ENCODE measurements at regions not wholly inside any gene's neighbourhood (a gene's known extent, or its start where the extent isn't known, plus 50 kb on each side); places are given as distances from the start of the nearest gene placed in this dataset.

DNA sequence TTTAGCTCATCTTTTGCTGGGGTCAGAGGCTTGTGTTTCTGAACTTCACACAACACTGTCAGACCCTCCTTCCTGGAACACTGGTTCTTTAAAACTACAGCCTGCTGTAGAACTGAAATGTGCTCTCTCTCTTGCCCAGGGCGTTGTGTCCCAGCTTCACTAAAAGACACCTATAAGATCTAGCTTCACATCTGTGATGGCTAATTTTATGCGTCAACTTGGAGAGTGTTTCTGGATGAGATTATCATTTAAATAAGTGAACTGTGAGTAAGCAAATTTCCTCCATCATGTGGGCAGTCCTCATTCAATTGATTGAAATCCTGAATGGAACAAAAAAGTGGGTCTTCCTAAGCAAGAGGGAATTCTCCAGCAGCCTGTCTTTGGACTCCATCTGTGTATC, 140.3 kb downstream of the OSR1 start:
- ATAC-seq (no peak), DNase-seq (no peak)
- H3K9me3 ChIP-seq, result no peaks in the 10 kb centered on the region
- H3K36me3 ChIP-seq, result no peaks in the 10 kb centered on the region
- intact Hi-C loops (cut with DNase I; ENCODE audit: low total_unique reads), result loop anchor here (2.0 kb wide), 1 partner anchor 73 kb away; no protein-coding TSS in a partner anchor
- no peaks in the 10 kb centered on the region for H3K27me3 ChIP-seq
- in situ Hi-C loops (cut with MboI; ENCODE audit: low sequenced_read_pairs in 4 of 4), result no loop called here
- TF ChIP-seq, protein P1, sequence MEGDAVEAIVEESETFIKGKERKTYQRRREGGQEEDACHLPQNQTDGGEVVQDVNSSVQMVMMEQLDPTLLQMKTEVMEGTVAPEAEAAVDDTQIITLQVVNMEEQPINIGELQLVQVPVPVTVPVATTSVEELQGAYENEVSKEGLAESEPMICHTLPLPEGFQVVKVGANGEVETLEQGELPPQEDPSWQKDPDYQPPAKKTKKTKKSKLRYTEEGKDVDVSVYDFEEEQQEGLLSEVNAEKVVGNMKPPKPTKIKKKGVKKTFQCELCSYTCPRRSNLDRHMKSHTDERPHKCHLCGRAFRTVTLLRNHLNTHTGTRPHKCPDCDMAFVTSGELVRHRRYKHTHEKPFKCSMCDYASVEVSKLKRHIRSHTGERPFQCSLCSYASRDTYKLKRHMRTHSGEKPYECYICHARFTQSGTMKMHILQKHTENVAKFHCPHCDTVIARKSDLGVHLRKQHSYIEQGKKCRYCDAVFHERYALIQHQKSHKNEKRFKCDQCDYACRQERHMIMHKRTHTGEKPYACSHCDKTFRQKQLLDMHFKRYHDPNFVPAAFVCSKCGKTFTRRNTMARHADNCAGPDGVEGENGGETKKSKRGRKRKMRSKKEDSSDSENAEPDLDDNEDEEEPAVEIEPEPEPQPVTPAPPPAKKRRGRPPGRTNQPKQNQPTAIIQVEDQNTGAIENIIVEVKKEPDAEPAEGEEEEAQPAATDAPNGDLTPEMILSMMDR (IDR thresholded peaks at IDR 0.05 in 4 of 5, conservative IDR thresholded peaks at IDR 0.05 in 1 of 5), result no peak
- TF ChIP-seq POLR2A (IDR thresholded peaks at IDR 0.05), result no peak
- no peak overlapping the region for H3K4me3 ChIP-seq
- H3K4me1 ChIP-seq, result no peaks in the 10 kb centered on the region
- H3K27ac ChIP-seq, result no peak overlapping the region

GRCh38 chr2:19216676-19217602, 141.5 kb downstream of the OSR1 start:
- TF ChIP-seq, protein P1 (IDR thresholded peaks at IDR 0.05 in 4 of 5, conservative IDR thresholded peaks at IDR 0.05 in 1 of 5), result no peak
- Histone ChIP-seq H3K9me3 (no peaks in the 10 kb centered on the region), H3K27ac (no peak overlapping the region), H3K4me3 (no peak overlapping the region), H3K4me1 (no peaks in the 10 kb centered on the region), H3K27me3 (no peaks in the 10 kb centered on the region), H3K36me3 (no peaks in the 10 kb centered on the region)
- in situ Hi-C loops (cut with MboI; ENCODE audit: low sequenced_read_pairs in 4 of 4) (no loop called here), intact Hi-C loops (cut with DNase I; ENCODE audit: low total_unique reads) (no loop called here)
- DNase-seq, result no peak
- no peak for ATAC-seq

GRCh38 chr2:19216238-19216637, 142.2 kb downstream of the OSR1 start:
- DNase-seq (no peak), ATAC-seq (no peak)
- TF ChIP-seq, protein P1 (IDR thresholded peaks at IDR 0.05 in 4 of 5, conservative IDR thresholded peaks at IDR 0.05 in 1 of 5), result no peak
- no peak for TF ChIP-seq POLR2A (IDR thresholded peaks at IDR 0.05)
- no peaks in the 10 kb centered on the region for H3K9me3 ChIP-seq
- in situ Hi-C loops (cut with MboI; ENCODE audit: low sequenced_read_pairs in 4 of 4) (no loop called here), intact Hi-C loops (cut with DNase I; ENCODE audit: low total_unique reads) (no loop called here)
- H3K27ac ChIP-seq, result no peak overlapping the region
- no peaks in the 10 kb centered on the region for H3K36me3 ChIP-seq
- H3K27me3 ChIP-seq, result no peaks in the 10 kb centered on the region
- H3K4me3 ChIP-seq, result no peak overlapping the region
- no peaks in the 10 kb centered on the region for H3K4me1 ChIP-seq

DNA sequence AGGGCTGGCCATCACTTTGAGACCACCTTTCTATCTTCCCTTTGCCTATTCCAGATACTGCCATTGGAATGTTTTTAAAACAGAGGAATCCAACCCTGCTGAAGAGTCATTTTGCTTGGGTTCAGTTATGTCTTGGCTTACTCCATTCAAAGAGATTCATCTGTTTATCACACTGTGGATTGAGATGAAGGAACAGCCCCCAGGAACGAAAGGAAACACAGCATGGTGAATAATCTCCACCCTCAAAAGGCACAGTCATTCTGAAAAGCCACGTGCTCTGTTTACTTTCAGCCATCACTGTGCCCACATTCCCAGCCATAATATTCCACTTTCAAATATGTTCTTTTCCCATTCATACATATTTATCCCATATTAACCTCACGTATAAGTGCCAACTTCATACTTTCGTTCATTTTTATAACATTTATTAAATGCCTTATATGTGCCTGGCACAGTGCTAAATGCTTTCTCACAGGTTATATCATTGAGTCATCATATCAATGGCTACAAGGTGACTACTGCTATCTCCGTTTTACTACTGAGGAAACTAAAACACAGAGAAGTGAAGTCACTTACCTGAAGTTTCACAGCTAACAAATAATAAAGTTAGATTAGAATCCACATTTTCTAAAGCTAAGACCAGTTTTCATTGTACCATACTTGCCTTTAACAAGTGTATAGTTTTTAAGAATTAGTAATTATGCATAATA, 143.6 kb downstream of the OSR1 start:
- DNase-seq (no peak), ATAC-seq (no peak)
- H3K27me3 ChIP-seq, result no peaks in the 10 kb centered on the region
- H3K4me1 ChIP-seq, result no peaks in the 10 kb centered on the region
- no peak overlapping the region for H3K4me3 ChIP-seq
- H3K9me3 ChIP-seq, result no peaks in the 10 kb centered on the region
- in situ Hi-C loops (cut with MboI; ENCODE audit: low sequenced_read_pairs in 4 of 4), result no loop called here
- intact Hi-C loops (cut with DNase I; ENCODE audit: low total_unique reads), result no loop called here
- no peaks in the 10 kb centered on the region for H3K36me3 ChIP-seq
- H3K27ac ChIP-seq, result no peak overlapping the region
- no peak for TF ChIP-seq POLR2A (IDR thresholded peaks at IDR 0.05)
- TF ChIP-seq, protein P1 (IDR thresholded peaks at IDR 0.05 in 4 of 5, conservative IDR thresholded peaks at IDR 0.05 in 1 of 5), result no peak
